RPMI8226 (cell line): ENCODE measurements at regions not wholly inside any gene's neighbourhood (a gene's known extent, or its start where the extent isn't known, plus 50 kb on each side); places are given as distances from the start of the nearest gene placed in this dataset.
"Not testable (repeated sequence)": the region's sequence is repeated elsewhere in the genome, so short reads cannot be mapped to it uniquely, and the experiment has no call there.

Experiments
- DNase-seq: peaks from one replicate; pipeline ENCODE4 v3.0.0-alpha.2; 2015

- no peak for DNase-seq
Measured at GRCh38 chr6:12348530-12349511, 58.7 kb downstream of the EDN1 start.

- DNase-seq = no peak
Measured at GRCh38 chr6:12350644-12351170, 60.5 kb downstream of the EDN1 start.

- DNase-seq = no peak
Measured at GRCh38 chr6:12351672-12352071, 61.5 kb downstream of the EDN1 start.

GRCh38 chr6:12353731-12354130 is 63.6 kb downstream of the EDN1 start:
- no peak for DNase-seq

- no peak for DNase-seq
Measured at GRCh38 chr6:12354499-12354898, 64.3 kb downstream of the EDN1 start.

- no peak for DNase-seq
Measured at GRCh38 chr6:12355354-12355753, 65.2 kb downstream of the EDN1 start.

- no peak for DNase-seq
Measured at GRCh38 chr6:12356431-12356830, 66.3 kb downstream of the EDN1 start.

GRCh38 chr6:12356983-12357972 is 67.1 kb downstream of the EDN1 start:
- DNase-seq = peak; percentile 81

GRCh38 chr6:12359036-12359435 is 68.9 kb downstream of the EDN1 start:
- no peak for DNase-seq

GRCh38 chr6:12361042-12361765 is 71.0 kb downstream of the EDN1 start:
- DNase-seq = no peak

GRCh38 chr6:12363277-12363650 is 73.1 kb downstream of the EDN1 start:
- not testable (repeated sequence) for DNase-seq

- peak; percentile 73 for DNase-seq
Measured at GRCh38 chr6:12363651-12364381, 73.7 kb downstream of the EDN1 start.

- no peak for DNase-seq
Measured at GRCh38 chr6:12364621-12365020, 74.5 kb downstream of the EDN1 start.

- no peak for DNase-seq
Measured at GRCh38 chr6:12366731-12367130, 76.6 kb downstream of the EDN1 start.

- peak; percentile 47 for DNase-seq
Measured at GRCh38 chr6:12367412-12367811, 77.3 kb downstream of the EDN1 start.

GRCh38 chr6:12369355-12369754 is 79.2 kb downstream of the EDN1 start:
- DNase-seq = no peak

GRCh38 chr6:12369781-12370262 is 79.7 kb downstream of the EDN1 start:
- DNase-seq = no peak

- DNase-seq = no peak
Measured at GRCh38 chr6:12371151-12371550, 81.0 kb downstream of the EDN1 start.

- no peak for DNase-seq
Measured at GRCh38 chr6:12371641-12372146, 81.5 kb downstream of the EDN1 start.

- no peak for DNase-seq
Measured at GRCh38 chr6:12379181-12379580, 89.0 kb downstream of the EDN1 start.

GRCh38 chr6:12381587-12381986 is 91.4 kb downstream of the EDN1 start:
- no peak for DNase-seq
